GM03348 (cell line): ENCODE measurements at regions not wholly inside any gene's neighbourhood (a gene's known extent, or its start where the extent isn't known, plus 50 kb on each side); places are given as distances from the start of the nearest gene placed in this dataset.

Experiments used
- DNase-seq: peaks from one replicate; pipeline ENCODE4 v3.0.0; 2012; ENCODE audit warnings: low spot score

- no peak for DNase-seq
These were observed 52.0 kb upstream of the RPL11 start for GRCh38 chr1:23639460-23640095.

- DNase-seq: peak; percentile 47
These were observed 52.8 kb upstream of the RPL11 start for GRCh38 chr1:23638786-23639241.

- no peak for DNase-seq
These were observed 53.4 kb upstream of the RPL11 start for GRCh38 chr1:23638188-23638619.

- DNase-seq: no peak
These were observed 55.6 kb upstream of the RPL11 start for GRCh38 chr1:23636009-23636408.

- DNase-seq: peak; percentile 94
These were observed 56.6 kb upstream of the RPL11 start for GRCh38 chr1:23634840-23635651.

- no peak for DNase-seq
These were observed 57.1 kb upstream of the RPL11 start for GRCh38 chr1:23634518-23634839.

GRCh38 chr1:23632479-23633160, 59.0 kb upstream of the RPL11 start:
- DNase-seq: no peak

GRCh38 chr1:23629708-23630290, 61.8 kb upstream of the RPL11 start:
- DNase-seq: no peak

- no peak for DNase-seq
These were observed 62.6 kb upstream of the RPL11 start for GRCh38 chr1:23628951-23629387.

- DNase-seq: no peak
These were observed 64.4 kb upstream of the RPL11 start for GRCh38 chr1:23627069-23627735.

GRCh38 chr1:23625929-23626535, 65.6 kb upstream of the RPL11 start:
- DNase-seq: no peak

- no peak for DNase-seq
These were observed 66.1 kb upstream of the RPL11 start for GRCh38 chr1:23625459-23625858.

- DNase-seq: no peak
These were observed 65.1 kb upstream of the ID3 start for GRCh38 chr1:23624440-23624839.

- DNase-seq: no peak
These were observed 63.0 kb upstream of the ID3 start for GRCh38 chr1:23622284-23622683.

GRCh38 chr1:23620605-23621004, 61.3 kb upstream of the ID3 start:
- DNase-seq: no peak

GRCh38 chr1:23619299-23620188, 60.2 kb upstream of the ID3 start:
- DNase-seq: peak; percentile 57

- DNase-seq: no peak
These were observed 59.3 kb upstream of the ID3 start for GRCh38 chr1:23618586-23619083.

GRCh38 chr1:23617084-23617521, 57.8 kb upstream of the ID3 start:
- DNase-seq: no peak

GRCh38 chr1:23616292-23616824, 57.1 kb upstream of the ID3 start:
- DNase-seq: no peak

- no peak for DNase-seq
These were observed 56.6 kb upstream of the ID3 start for GRCh38 chr1:23615852-23616251.
